ENCODE measurements at regions not wholly inside any gene's neighbourhood (a gene's known extent, or its start where the extent isn't known, plus 50 kb on each side); places are given as distances from the start of the nearest gene placed in this dataset.

- TF ChIP-seq POLR2A (IDR thresholded peaks at IDR 0.05; ENCODE audit: low read length) (no peak), GATA1 (IDR thresholded peaks at IDR 0.05; ENCODE audit: low read depth, low read length) (no peak)
These were observed 140.3 kb upstream of the IQSEC1 start for GRCh38 chr3:13213490-13213889.
